Stimulated activated memory B cell treated with anti-CD40 and anti-IgM and Interleukin-4, amounts not matched to agents 10 μg/mL and 1 μg/mL and 100 μg/mL, for 72 hours (primary cell): ENCODE measurements at regions not wholly inside any gene's neighbourhood (a gene's known extent, or its start where the extent isn't known, plus 50 kb on each side); places are given as distances from the start of the nearest gene placed in this dataset.
A peak's percentile ranks its signal among the peaks of the same experiment; 100 is the strongest.

Source experiments
- ATAC-seq: fragments of 150-1000 bp; cut with Tn5 transposase; 2 replicates; pipeline ENCODE4 v1.10.0; 2021
- H3K27ac Mint-ChIP-seq: one replicate; pipeline ENCODE4 v1.8.0; 2022; ENCODE audit warnings: mild to moderate bottlenecking, mixed read lengths
- H3K27me3 Mint-ChIP-seq: one replicate; pipeline ENCODE4 v1.8.0; 2022; ENCODE audit warnings: mixed read lengths
- H3K36me3 Mint-ChIP-seq: one replicate; pipeline ENCODE4 v1.8.0; 2022; ENCODE audit warnings: mixed read lengths
- H3K4me1 Mint-ChIP-seq: one replicate; pipeline ENCODE4 v1.8.0; 2022; ENCODE audit warnings: mixed read lengths
- H3K4me3 Mint-ChIP-seq: one replicate; pipeline ENCODE4 v1.8.0; 2022; ENCODE audit warnings: mild to moderate bottlenecking, moderate library complexity, mixed read lengths
- H3K9me3 Mint-ChIP-seq: one replicate; pipeline ENCODE4 v1.8.0; 2022; ENCODE audit warnings: mixed read lengths

DNA sequence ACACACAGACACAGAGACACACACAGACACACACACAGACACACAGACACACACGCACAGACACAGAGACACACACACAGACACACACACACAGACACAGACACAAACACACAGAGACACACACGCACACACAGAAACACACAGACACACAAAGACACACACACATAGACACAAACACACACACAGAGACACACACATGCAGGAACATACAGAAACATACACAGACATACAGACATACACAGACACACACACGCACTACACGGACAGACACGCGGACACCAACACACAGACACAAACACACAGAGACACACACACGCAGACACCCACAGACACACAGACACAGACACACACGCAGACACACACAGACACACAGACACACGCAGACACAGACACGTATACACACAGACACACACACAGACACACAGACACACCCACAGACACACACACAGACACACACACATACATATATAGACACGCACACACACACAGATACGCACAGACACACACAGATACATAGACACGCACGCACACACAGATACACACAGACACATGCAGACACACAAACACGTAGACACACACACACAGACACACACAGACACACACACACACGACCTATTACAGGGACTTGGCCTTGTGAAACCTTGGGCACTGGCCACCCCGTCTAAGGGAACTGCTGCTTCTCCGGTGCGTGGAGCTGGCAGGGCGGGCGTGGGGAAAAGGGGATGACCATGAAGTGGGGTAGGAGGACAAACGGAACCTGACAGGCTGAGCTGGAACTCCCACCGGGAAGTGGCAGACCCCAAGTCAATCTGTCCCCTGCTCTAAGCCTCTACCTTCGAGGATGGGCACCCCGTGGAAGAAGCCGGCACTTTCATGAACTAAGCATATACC, 211.4 kb downstream of the TFCP2L1 start:
- H3K36me3 Mint-ChIP-seq, result no peaks in the 10 kb centered on the region
- no peaks in the 10 kb centered on the region for H3K9me3 Mint-ChIP-seq
- H3K4me1 Mint-ChIP-seq, result peaks cover 8% of the 10 kb centered on the region
- no peak overlapping the region for H3K27ac Mint-ChIP-seq
- H3K27me3 Mint-ChIP-seq, result peaks cover 12% of the 10 kb centered on the region
- no peak overlapping the region for H3K4me3 Mint-ChIP-seq
- no peak for ATAC-seq

- Mint-ChIP-seq H3K4me3 (no peak overlapping the region), H3K27ac (no peak overlapping the region), H3K36me3 (no peaks in the 10 kb centered on the region), H3K4me1 (peaks cover 8% of the 10 kb centered on the region), H3K27me3 (peaks cover 12% of the 10 kb centered on the region), H3K9me3 (no peaks in the 10 kb centered on the region)
- ATAC-seq, result peak; percentile 40
These were observed 210.6 kb downstream of the TFCP2L1 start for GRCh38 chr2:121074293-121074932.

DNA sequence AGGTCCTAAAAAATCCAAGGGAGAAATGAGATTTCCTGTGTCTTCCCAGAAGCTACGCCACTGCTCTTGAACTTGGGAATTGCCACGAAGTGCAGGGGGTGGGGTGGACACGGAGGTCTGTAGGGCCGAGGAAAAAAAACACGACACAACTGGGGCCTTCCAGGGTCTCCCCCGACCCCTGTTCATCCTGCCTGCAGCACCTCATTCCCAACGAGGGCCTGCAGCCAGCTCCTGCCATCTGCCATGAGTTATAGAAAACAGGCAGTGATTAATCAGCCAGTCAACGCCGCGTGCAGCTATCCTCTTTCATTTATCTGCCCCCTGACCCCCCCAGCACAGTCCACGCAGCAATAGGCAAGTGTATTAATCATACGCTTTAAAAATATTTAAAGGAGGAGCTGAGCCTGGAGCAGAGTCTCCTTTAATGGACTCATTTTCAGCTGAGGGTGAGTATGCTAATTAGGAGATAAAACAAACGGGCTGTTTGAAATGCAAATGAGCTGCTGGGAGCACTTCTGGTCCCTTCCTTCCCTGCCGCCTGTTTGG, 209.9 kb downstream of the TFCP2L1 start:
- Mint-ChIP-seq H3K27ac (peak overlapping the region; percentile 48), H3K4me1 (peaks cover 8% of the 10 kb centered on the region), H3K4me3 (no peak overlapping the region), H3K27me3 (peaks cover 12% of the 10 kb centered on the region), H3K36me3 (no peaks in the 10 kb centered on the region), H3K9me3 (no peaks in the 10 kb centered on the region)
- ATAC-seq, result peak; percentile 80

DNA sequence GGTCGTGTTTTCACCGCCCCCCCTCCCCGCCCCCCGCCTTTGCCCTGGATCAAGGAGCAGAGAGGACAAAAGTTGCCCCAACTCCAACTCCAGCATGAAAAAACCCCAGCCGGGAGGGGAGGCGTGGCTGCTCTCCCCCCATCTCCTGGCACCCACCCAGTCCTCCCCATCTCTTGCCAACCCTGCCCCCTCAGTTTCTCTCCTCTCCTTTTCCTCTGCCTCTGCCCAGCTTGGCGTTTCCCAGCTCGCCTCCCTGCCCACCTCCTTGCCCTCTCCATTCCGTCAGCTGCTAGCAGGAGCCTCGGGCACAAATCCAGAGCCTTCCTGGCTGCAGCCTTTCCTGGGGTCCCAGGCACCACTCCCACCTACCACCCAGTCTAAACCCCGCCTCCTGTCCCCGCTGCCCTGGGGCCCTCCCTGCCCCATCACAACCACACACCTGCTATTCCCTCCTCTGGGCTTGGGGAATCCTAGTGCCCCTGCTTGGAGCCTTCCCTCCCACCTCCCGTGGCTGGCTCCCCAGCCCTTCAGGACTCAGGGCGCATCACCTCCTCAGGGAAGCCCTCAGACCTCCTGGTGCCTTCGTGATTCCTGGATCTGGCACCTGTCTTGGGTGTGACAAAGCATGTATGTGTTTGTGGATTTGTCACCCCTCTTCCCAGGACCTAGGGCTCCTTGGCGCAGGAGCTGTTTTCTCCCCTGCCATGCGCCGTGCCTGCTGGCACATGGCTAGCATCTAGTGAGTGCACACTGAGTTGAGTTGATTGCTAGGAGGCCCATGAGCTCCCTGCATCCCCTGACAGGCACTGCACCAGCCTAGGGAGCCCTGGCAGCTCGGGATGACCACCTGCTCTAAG, 209.1 kb downstream of the TFCP2L1 start:
- H3K36me3 Mint-ChIP-seq, result no peaks in the 10 kb centered on the region
- peaks cover 12% of the 10 kb centered on the region for H3K27me3 Mint-ChIP-seq
- H3K9me3 Mint-ChIP-seq, result no peaks in the 10 kb centered on the region
- no peak for ATAC-seq
- H3K27ac Mint-ChIP-seq, result peak overlapping the region; percentile 48
- H3K4me1 Mint-ChIP-seq, result peaks cover 8% of the 10 kb centered on the region
- peak overlapping the region; percentile 30 for H3K4me3 Mint-ChIP-seq

- ATAC-seq, result no peak
- Mint-ChIP-seq H3K4me1 (peaks cover 8% of the 10 kb centered on the region), H3K9me3 (no peaks in the 10 kb centered on the region), H3K27ac (no peak overlapping the region), H3K36me3 (no peaks in the 10 kb centered on the region), H3K27me3 (peaks cover 12% of the 10 kb centered on the region), H3K4me3 (no peak overlapping the region)
These were observed 208.5 kb downstream of the TFCP2L1 start for GRCh38 chr2:121076498-121076820.

DNA sequence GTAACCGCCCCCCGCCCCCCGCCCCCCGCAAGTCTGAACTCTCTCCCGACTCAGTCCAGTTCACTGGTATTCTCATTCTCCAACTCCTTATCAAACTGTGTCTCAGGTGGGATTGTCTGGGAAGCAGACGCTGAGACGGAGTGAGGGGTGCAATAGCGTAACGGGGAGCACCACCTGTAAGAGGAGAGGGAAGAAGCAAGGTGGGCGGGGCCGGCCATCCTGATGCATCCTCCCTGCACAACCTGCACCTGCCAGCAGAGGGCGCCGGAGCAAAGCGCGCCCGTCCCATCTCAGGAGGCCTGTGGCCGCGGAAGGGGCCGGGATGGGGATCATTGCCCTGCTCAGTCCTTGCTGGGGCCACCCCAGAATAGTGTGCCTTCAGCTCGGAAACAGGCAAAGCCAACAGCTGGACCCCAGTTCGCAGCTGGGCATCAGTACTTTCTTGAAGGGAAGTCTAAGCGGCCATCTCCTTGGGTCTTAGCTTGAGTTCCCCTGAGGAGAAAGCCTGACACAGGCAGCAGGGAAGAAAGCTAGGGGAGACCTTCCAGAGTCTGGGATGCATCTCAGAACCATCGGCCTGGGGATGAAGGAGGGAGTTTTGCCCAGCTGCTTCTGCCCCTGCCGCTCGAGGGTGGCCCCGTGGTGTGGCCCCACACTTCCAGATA, 208.0 kb downstream of the TFCP2L1 start:
- Mint-ChIP-seq H3K36me3 (no peaks in the 10 kb centered on the region), H3K9me3 (no peaks in the 10 kb centered on the region), H3K27ac (no peak overlapping the region), H3K4me3 (no peak overlapping the region), H3K4me1 (peaks cover 8% of the 10 kb centered on the region), H3K27me3 (peaks cover 13% of the 10 kb centered on the region)
- ATAC-seq, result no peak

DNA sequence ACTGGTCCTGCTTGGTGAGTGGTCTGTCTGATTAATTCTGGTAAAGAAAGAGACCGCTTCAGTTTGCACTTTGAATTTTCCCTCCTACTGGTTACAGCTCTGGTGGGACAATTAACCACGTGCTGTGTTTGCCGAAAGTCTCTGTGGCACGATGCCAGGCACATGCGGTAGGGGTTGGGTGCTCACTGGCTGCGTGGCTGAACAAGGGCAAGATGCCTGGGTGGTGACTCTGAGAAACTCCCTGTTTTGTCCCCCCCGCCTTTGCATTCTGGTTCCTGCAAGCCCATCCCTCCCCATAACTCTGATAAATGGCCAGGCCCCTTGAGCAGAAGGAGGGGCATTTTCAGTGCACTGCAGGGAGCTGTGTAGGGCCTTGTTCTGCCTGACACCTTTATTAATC, 206.1 kb downstream of the TFCP2L1 start:
- no peak for ATAC-seq
- Mint-ChIP-seq H3K27ac (no peak overlapping the region), H3K4me1 (peaks cover 8% of the 10 kb centered on the region), H3K27me3 (peaks cover 23% of the 10 kb centered on the region), H3K9me3 (no peaks in the 10 kb centered on the region), H3K4me3 (no peak overlapping the region), H3K36me3 (no peaks in the 10 kb centered on the region)

- Mint-ChIP-seq H3K9me3 (no peaks in the 10 kb centered on the region), H3K4me3 (no peak overlapping the region), H3K27me3 (peaks cover 23% of the 10 kb centered on the region), H3K4me1 (peaks cover 8% of the 10 kb centered on the region), H3K27ac (no peak overlapping the region), H3K36me3 (no peaks in the 10 kb centered on the region)
- no peak for ATAC-seq
These were observed 204.8 kb downstream of the TFCP2L1 start for GRCh38 chr2:121080013-121080772.

DNA sequence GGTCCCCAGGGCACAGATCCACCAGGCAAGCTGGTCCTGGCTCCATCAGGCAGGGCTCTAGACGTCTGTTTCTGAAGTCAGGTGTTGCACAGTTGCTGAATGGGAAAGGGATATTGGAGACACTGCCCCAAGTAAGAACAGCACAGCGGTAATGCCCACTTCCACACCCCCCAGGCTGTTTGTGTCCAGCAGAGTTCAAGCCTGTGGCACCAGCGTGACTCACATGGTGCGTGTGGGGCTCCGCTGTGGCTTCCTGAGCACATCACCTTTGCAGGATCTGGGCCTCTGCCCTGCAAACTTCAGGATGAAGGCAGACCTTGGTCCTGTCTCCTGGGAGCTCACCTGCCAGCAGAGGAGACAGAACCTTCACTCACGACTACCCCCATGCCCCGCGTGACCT, 203.3 kb downstream of the TFCP2L1 start:
- no peaks in the 10 kb centered on the region for H3K9me3 Mint-ChIP-seq
- H3K36me3 Mint-ChIP-seq, result no peaks in the 10 kb centered on the region
- no peak for ATAC-seq
- H3K4me3 Mint-ChIP-seq, result no peak overlapping the region
- H3K27me3 Mint-ChIP-seq, result peaks cover 24% of the 10 kb centered on the region
- no peaks in the 10 kb centered on the region for H3K4me1 Mint-ChIP-seq
- no peak overlapping the region for H3K27ac Mint-ChIP-seq

- ATAC-seq, result no peak
- H3K27me3 Mint-ChIP-seq, result peaks cover 24% of the 10 kb centered on the region
- no peak overlapping the region for H3K4me3 Mint-ChIP-seq
- no peak overlapping the region for H3K27ac Mint-ChIP-seq
- H3K36me3 Mint-ChIP-seq, result no peaks in the 10 kb centered on the region
- H3K4me1 Mint-ChIP-seq, result no peaks in the 10 kb centered on the region
- H3K9me3 Mint-ChIP-seq, result no peaks in the 10 kb centered on the region
These were observed 202.8 kb downstream of the TFCP2L1 start for GRCh38 chr2:121082191-121082590.

- no peak overlapping the region for H3K27ac Mint-ChIP-seq
- no peak for ATAC-seq
These were observed 200.8 kb downstream of the TFCP2L1 start for GRCh38 chr2:121084130-121084680.

GRCh38 chr2:121085801-121086200, 199.2 kb downstream of the TFCP2L1 start:
- no peak for ATAC-seq
- Mint-ChIP-seq H3K36me3 (no peaks in the 10 kb centered on the region), H3K9me3 (no peaks in the 10 kb centered on the region), H3K4me3 (no peak overlapping the region), H3K4me1 (no peaks in the 10 kb centered on the region), H3K27ac (no peak overlapping the region), H3K27me3 (peaks cover 24% of the 10 kb centered on the region)

More at GRCh38 chr2:121084130-121084680, 200.8 kb downstream of the TFCP2L1 start:
- peaks cover 24% of the 10 kb centered on the region for H3K27me3 Mint-ChIP-seq
- H3K4me1 Mint-ChIP-seq, result no peaks in the 10 kb centered on the region
- H3K36me3 Mint-ChIP-seq, result no peaks in the 10 kb centered on the region
- no peaks in the 10 kb centered on the region for H3K9me3 Mint-ChIP-seq
- no peak overlapping the region for H3K4me3 Mint-ChIP-seq

GRCh38 chr2:121086450-121086849, 198.6 kb downstream of the TFCP2L1 start:
- H3K9me3 Mint-ChIP-seq, result no peaks in the 10 kb centered on the region
- peaks cover 24% of the 10 kb centered on the region for H3K27me3 Mint-ChIP-seq

DNA sequence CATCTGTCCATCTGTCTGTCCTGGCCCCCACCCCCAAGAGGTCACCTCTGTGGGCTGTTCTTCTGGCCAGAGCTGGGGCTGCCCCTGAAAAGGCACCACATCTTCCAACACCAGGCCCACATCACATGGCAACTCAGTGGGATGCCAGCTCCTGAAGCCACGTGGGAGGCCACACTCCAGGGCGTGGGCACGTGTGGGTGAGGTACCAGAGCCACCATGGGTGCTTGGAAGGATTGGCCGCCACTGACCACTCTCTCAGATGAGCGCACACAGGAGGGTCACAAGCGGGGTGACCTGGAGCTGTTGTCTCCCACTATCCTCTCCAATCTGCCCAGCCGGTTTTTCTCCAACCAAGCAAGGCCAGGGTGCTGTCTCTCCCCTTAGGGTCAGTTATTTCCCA, 197.9 kb downstream of the TFCP2L1 start:
- no peaks in the 10 kb centered on the region for H3K9me3 Mint-ChIP-seq
- no peak for ATAC-seq

More at GRCh38 chr2:121086450-121086849, 198.6 kb downstream of the TFCP2L1 start:
- no peaks in the 10 kb centered on the region for H3K36me3 Mint-ChIP-seq
- no peak for ATAC-seq
- no peaks in the 10 kb centered on the region for H3K4me1 Mint-ChIP-seq
- no peak overlapping the region for H3K4me3 Mint-ChIP-seq
- no peak overlapping the region for H3K27ac Mint-ChIP-seq

More for the DNA sequence above, 197.9 kb downstream of the TFCP2L1 start:
- Mint-ChIP-seq H3K36me3 (no peaks in the 10 kb centered on the region), H3K4me3 (no peak overlapping the region), H3K27me3 (peaks cover 21% of the 10 kb centered on the region), H3K4me1 (no peaks in the 10 kb centered on the region), H3K27ac (no peak overlapping the region)
